ENCODE measurements at regions not wholly inside any gene's neighbourhood (a gene's known extent, or its start where the extent isn't known, plus 50 kb on each side); places are given as distances from the start of the nearest gene placed in this dataset.

GRCh38 chr16:85313526-85314301, 201.4 kb upstream of the CIBAR2 start:
- H4K20me1 ChIP-seq (ENCODE audit: insufficient read depth), result peaks cover 9% of the 10 kb centered on the region; the same call in 1 of the 2 replicates
- CTCF ChIA-PET, result interaction anchor here (0.9 to 2.7 kb wide), 11 partner anchors 12 to 297 kb away, joined by 3 to 9 read pairs (median 4); no protein-coding TSS in a partner anchor

More at GRCh38 chr16:85313526-85314301, 201.4 kb upstream of the CIBAR2 start:
- WGBS (ENCODE audit: low lambda C conversion rate), result 91% methylated on average over 6 of the region's 13 CpGs
- Histone ChIP-seq H3F3A (replicated peaks; ENCODE audit: insufficient read depth) (no peaks in the 10 kb centered on the region), H3K4me3 (ENCODE audit: low read depth in 2 of 2, low read length in 1 of 2) (no peak overlapping the region), H3K4me1 (ENCODE audit: control insufficient read depth in 1 of 2, insufficient read depth in 2 of 2, low read depth in 1 of 2, low read length in 1 of 2) (peaks cover 0 to 80% of the 10 kb centered on the region in 2 experiments; a peak in 1 of 4 replicates), H3K9ac (no peak overlapping the region), H3K27me3 (ENCODE audit: insufficient read depth) (no peaks in the 10 kb centered on the region), H3K79me2 (ENCODE audit: insufficient read depth) (no peaks in the 10 kb centered on the region), H3K9me3 (no peaks in the 10 kb centered on the region), H3K27ac (ENCODE audit: low read depth in 2 of 2, low read length in 1 of 2) (peak overlapping the region in 1 of 2 experiments; percentile 84; a peak in 2 of 4 replicates), H3K36me3 (replicated peaks in 1 of 2; ENCODE audit: control insufficient read depth in 1 of 2, insufficient read depth in 2 of 2, low read length in 1 of 2) (no peaks in the 10 kb centered on the region), H3K4me2 (no peak overlapping the region), H3K9me2 (no peaks in the 10 kb centered on the region), H2AFZ (ENCODE audit: low read depth) (no peak overlapping the region)
- POLR2A ChIA-PET, result interaction anchor here (1.0 to 1.7 kb wide), 2 partner anchors 12 to 36 kb away, joined by 3 to 5 read pairs; no protein-coding TSS in a partner anchor
- TF ChIP-seq TEAD4 (IDR thresholded peaks at IDR 0.05; ENCODE audit: borderline replicate concordance, insufficient read depth) (no peak), REST (IDR thresholded peaks at IDR 0.05; ENCODE audit: low read depth, low read length) (no peak), SIN3A (IDR thresholded peaks at IDR 0.05; ENCODE audit: borderline replicate concordance, low read depth, low read length) (no peak), MXI1 (IDR thresholded peaks at IDR 0.05; ENCODE audit: low read depth, low read length) (no peak), GABPA (IDR thresholded peaks at IDR 0.05; ENCODE audit: low read depth) (no peak), FOXJ3 (CRISPR knock-in tag; IDR thresholded peaks at IDR 0.05) (no peak), USF1 (IDR thresholded peaks at IDR 0.05; ENCODE audit: borderline replicate concordance, low read depth) (no peak), TCF12 (IDR thresholded peaks at IDR 0.05) (no peak), MEF2A (IDR thresholded peaks at IDR 0.05; ENCODE audit: borderline replicate concordance, low read depth) (no peak)
- peak; percentile 61 for DNase-seq
